Esophagus squamous epithelium (tissue), 5 donors: ENCODE measurements at regions not wholly inside any gene's neighbourhood (a gene's known extent, or its start where the extent isn't known, plus 50 kb on each side); places are given as distances from the start of the nearest gene placed in this dataset.

Source experiments
- DNase-seq: peaks from one replicate; lab custom pipeline; 2025; lab: John Stamatoyannopoulos, UW
- H3K27ac ChIP-seq, 4 donors: fragments of 200-600 bp; sonication (generic); one replicate each; pipeline ENCODE4 v1.5.1; 2016 to 2019; ENCODE audit warnings: mild to moderate bottlenecking in 1 of 4
- H3K27me3 ChIP-seq, 4 donors: fragments of 200-600 bp; sonication (generic); 1 replicate in 3 of 4; 2 replicates in 1 of 4; pipeline versions ENCODE4 v1.5.1 to v1.6.0; 2017 to 2021; ENCODE audit warnings: antibody characterized with exemption in 1 of 4
- H3K36me3 ChIP-seq, 3 donors: fragments of 200-600 bp; sonication (generic); one replicate each; pipeline ENCODE4 v1.5.1; 2016 to 2019
- H3K4me1 ChIP-seq, 3 donors: fragments of 200-600 bp; sonication (generic); one replicate each; pipeline ENCODE4 v1.5.1; 2017 to 2019
- H3K4me3 ChIP-seq, 4 donors: fragments of 200-600 bp; sonication (generic); 1 replicate in 3 of 4; 2 replicates in 1 of 4; pipeline ENCODE4 v1.5.1; 2016 to 2019; ENCODE audit warnings: mild to moderate bottlenecking in 2 of 4, moderate library complexity in 1 of 4
- H3K9me3 ChIP-seq, 3 donors: fragments of 200-600 bp; sonication (generic); one replicate each; pipeline ENCODE4 v1.5.1; 2016 to 2019
- CTCF ChIP-seq, 6 experiments: fragments of 450-650 bp in 4 of 6; fragments of 200-600 bp in 2 of 6; sonication (generic) in 2 of 6; IDR thresholded peaks; one replicate each; pipeline ENCODE4 v1.5.1; 2016 to 2019; ENCODE audit warnings: antibody characterized with exemption in 6 of 6, mild to moderate bottlenecking in 4 of 6, moderate library complexity in 4 of 6
- POLR2A ChIP-seq, 4 donors: fragments of 450-650 bp; IDR thresholded peaks; one replicate each; pipeline ENCODE4 v1.6.1; 2017; ENCODE audit warnings: antibody characterized with exemption in 4 of 4, mild to moderate bottlenecking in 4 of 4, moderate library complexity in 3 of 4
- WGBS, 2 donors: methylation state at CpG; one replicate each; pipeline ENCODE4 v1.1.5; 2018; 5-methylcytosine and 5-hydroxymethylcytosine counted together
- intact Hi-C: fragments of 100-400 bp; cut with DNase I; formaldehyde crosslinking; loops from one replicate; pipeline ENCODE4 v1.15.0; 2022
- donor health status: DM: yes; HTN: yes; CAD: no.

- TF ChIP-seq CTCF (IDR thresholded peaks at IDR 0.05), result no peak
- H3K36me3 ChIP-seq, result no peaks in the 10 kb centered on the region
- DNase-seq, result no peak
- WGBS, 2 donors, result 64 to 69% methylated on average over 5 of the region's 5 CpGs
- no peaks in the 10 kb centered on the region for H3K4me1 ChIP-seq
- no peaks in the 10 kb centered on the region for H3K9me3 ChIP-seq
- intact Hi-C loops, result no loop called here
- H3K27me3 ChIP-seq, result no peaks in the 10 kb centered on the region
- H3K27ac ChIP-seq, result no peak overlapping the region
- no peak overlapping the region for H3K4me3 ChIP-seq
Measured at GRCh38 chr18:51753365-51754057, 556.0 kb upstream of the MEX3C start.

- H3K9me3 ChIP-seq, result no peaks in the 10 kb centered on the region
- no peaks in the 10 kb centered on the region for H3K36me3 ChIP-seq
- no peaks in the 10 kb centered on the region for H3K27me3 ChIP-seq
- H3K4me3 ChIP-seq, result no peak overlapping the region
- 69 to 74% methylated on average over 4 of the region's 4 CpGs for WGBS, 2 donors
- H3K27ac ChIP-seq, result no peak overlapping the region
- no peaks in the 10 kb centered on the region for H3K4me1 ChIP-seq
- intact Hi-C loops, result no loop called here
- TF ChIP-seq CTCF (IDR thresholded peaks at IDR 0.05), result no peak
- no peak for TF ChIP-seq POLR2A (IDR thresholded peaks at IDR 0.05)
- DNase-seq, result no peak
Measured at GRCh38 chr18:51754566-51754965, 557.1 kb upstream of the MEX3C start.

GRCh38 chr18:51757255-51757924 is 559.9 kb upstream of the MEX3C start:
- Histone ChIP-seq H3K9me3 (no peaks in the 10 kb centered on the region), H3K4me1 (no peaks in the 10 kb centered on the region), H3K36me3 (no peaks in the 10 kb centered on the region), H3K4me3 (no peak overlapping the region), H3K27me3 (no peaks in the 10 kb centered on the region), H3K27ac (no peak overlapping the region)
- no peak for DNase-seq
- whole genome bisulfite sequencing, 2 donors, result 48 to 64% methylated on average over 5 of the region's 5 CpGs
- TF ChIP-seq CTCF (IDR thresholded peaks at IDR 0.05) (no peak), POLR2A (IDR thresholded peaks at IDR 0.05) (no peak)
- intact Hi-C loops, result no loop called here

GRCh38 chr18:51762373-51762772 is 564.9 kb upstream of the MEX3C start:
- Histone ChIP-seq H3K4me3 (no peak overlapping the region), H3K4me1 (no peaks in the 10 kb centered on the region), H3K36me3 (no peaks in the 10 kb centered on the region), H3K27ac (no peak overlapping the region), H3K27me3 (no peaks in the 10 kb centered on the region), H3K9me3 (no peaks in the 10 kb centered on the region)
- no peak for TF ChIP-seq CTCF (IDR thresholded peaks at IDR 0.05)
- intact Hi-C loops, result no loop called here
- DNase-seq, result no peak
- WGBS, 2 donors, result 41 to 47% methylated on average over 1 of the region's 1 CpG

- H3K4me3 ChIP-seq, result no peak overlapping the region
- 31 to 49% methylated on average over 2 to 3 of the region's 3 CpGs for WGBS, 2 donors
- no peak for DNase-seq
- H3K27ac ChIP-seq, result no peak overlapping the region
- no peak for TF ChIP-seq POLR2A (IDR thresholded peaks at IDR 0.05)
- no peak for TF ChIP-seq CTCF (IDR thresholded peaks at IDR 0.05)
- intact Hi-C loops, result no loop called here
- no peaks in the 10 kb centered on the region for H3K9me3 ChIP-seq
- no peaks in the 10 kb centered on the region for H3K36me3 ChIP-seq
- H3K4me1 ChIP-seq, result no peaks in the 10 kb centered on the region
- H3K27me3 ChIP-seq, result no peaks in the 10 kb centered on the region
Measured at GRCh38 chr18:51765606-51766360, 568.3 kb upstream of the MEX3C start.
